NT2/D1 (cell line): ENCODE measurements at regions not wholly inside any gene's neighbourhood (a gene's known extent, or its start where the extent isn't known, plus 50 kb on each side); places are given as distances from the start of the nearest gene placed in this dataset.

Source experiments
- DNase-seq: peaks from one replicate; pipeline ENCODE4 v3.0.0-alpha.2; 2011; ENCODE audit warnings: low read depth, low spot score
- H3K27me3 ChIP-seq: 2 replicates; pipeline ENCODE4 v1.6.0; 2011; ENCODE audit warnings: mild to moderate bottlenecking; ENCODE audit not compliant: insufficient read length, insufficient read depth
- H3K36me3 ChIP-seq: 2 replicates; pipeline ENCODE4 v1.6.1; 2011; ENCODE audit warnings: mild to moderate bottlenecking, low read length, mixed read lengths; ENCODE audit not compliant: insufficient read depth, insufficient read length
- H3K4me1 ChIP-seq: 2 replicates; pipeline ENCODE4 v1.5.1; 2011; ENCODE audit not compliant: insufficient read depth, insufficient read length
- H3K4me3 ChIP-seq: 2 replicates; pipeline ENCODE4 v1.5.1; 2011; ENCODE audit warnings: low read depth; ENCODE audit not compliant: insufficient read length
- H3K9ac ChIP-seq: 2 replicates; pipeline ENCODE4 v1.6.0; 2011; ENCODE audit warnings: low read depth; ENCODE audit not compliant: insufficient read length
- H3K9me3 ChIP-seq: 2 replicates; pipeline ENCODE4 v1.5.1; 2011; ENCODE audit warnings: mild to moderate bottlenecking, low read length; ENCODE audit not compliant: insufficient read depth
- SUZ12 ChIP-seq: IDR thresholded peaks from 2 replicates; pipeline ENCODE4 v1.6.1; 2011; ENCODE audit not compliant: insufficient read length, insufficient read depth; ENCODE audit errors: extremely low read depth
- YY1 ChIP-seq: IDR thresholded peaks from 2 replicates; pipeline ENCODE4 v1.6.1; 2011; ENCODE audit not compliant: insufficient read length, insufficient read depth
- ZNF274 ChIP-seq: IDR thresholded peaks from 2 replicates; pipeline ENCODE4 v1.6.1; 2011; ENCODE audit warnings: mild to moderate bottlenecking, low read depth, low read length

- DNase-seq: no peak
- Histone ChIP-seq H3K4me3 (no peak overlapping the region), H3K36me3 (no peaks in the 10 kb centered on the region), H3K9ac (no peak overlapping the region), H3K9me3 (no peaks in the 10 kb centered on the region; the same call in 1 of the 2 replicates), H3K4me1 (no peaks in the 10 kb centered on the region), H3K27me3 (no peaks in the 10 kb centered on the region)
- TF ChIP-seq SUZ12 (no peak), ZNF274 (no peak), YY1 (no peak)
These were observed 260.5 kb downstream of the PTBP2 start for GRCh38 chr1:96982118-96982517.

GRCh38 chr1:96983866-96984265 lies 262.3 kb downstream of the PTBP2 start:
- H3K9me3 ChIP-seq: no peaks in the 10 kb centered on the region; the same call in 1 of the 2 replicates
- no peak for DNase-seq
- no peak overlapping the region for H3K9ac ChIP-seq
- TF ChIP-seq YY1 (no peak), ZNF274 (no peak), SUZ12 (no peak)
- no peaks in the 10 kb centered on the region for H3K27me3 ChIP-seq
- H3K36me3 ChIP-seq: no peaks in the 10 kb centered on the region
- no peaks in the 10 kb centered on the region for H3K4me1 ChIP-seq
- H3K4me3 ChIP-seq: no peak overlapping the region

GRCh38 chr1:96987186-96987703 lies 265.7 kb downstream of the PTBP2 start:
- Histone ChIP-seq H3K27me3 (no peaks in the 10 kb centered on the region), H3K36me3 (no peaks in the 10 kb centered on the region)
- TF ChIP-seq SUZ12 (no peak), YY1 (no peak)

GRCh38 chr1:96989302-96989701 lies 267.7 kb downstream of the PTBP2 start:
- TF ChIP-seq YY1 (no peak), SUZ12 (no peak), ZNF274 (no peak)
- Histone ChIP-seq H3K4me3 (no peak overlapping the region), H3K9ac (no peak overlapping the region), H3K27me3 (no peaks in the 10 kb centered on the region), H3K4me1 (no peaks in the 10 kb centered on the region), H3K36me3 (no peaks in the 10 kb centered on the region), H3K9me3 (no peaks in the 10 kb centered on the region; the same call in 1 of the 2 replicates)
- no peak for DNase-seq

More at GRCh38 chr1:96987186-96987703, 265.7 kb downstream of the PTBP2 start:
- H3K4me1 ChIP-seq: no peaks in the 10 kb centered on the region
- DNase-seq: no peak
- H3K9ac ChIP-seq: no peak overlapping the region
- no peak overlapping the region for H3K4me3 ChIP-seq
- H3K9me3 ChIP-seq: no peaks in the 10 kb centered on the region; the same call in 1 of the 2 replicates

- H3K4me1 ChIP-seq: no peaks in the 10 kb centered on the region
- TF ChIP-seq SUZ12 (no peak), ZNF274 (no peak), YY1 (no peak)
These were observed 268.6 kb downstream of the PTBP2 start for GRCh38 chr1:96990136-96990535.

GRCh38 chr1:96991261-96991660 lies 269.7 kb downstream of the PTBP2 start:
- no peaks in the 10 kb centered on the region for H3K27me3 ChIP-seq
- H3K9ac ChIP-seq: no peak overlapping the region
- no peak for DNase-seq
- H3K4me3 ChIP-seq: no peak overlapping the region
- TF ChIP-seq YY1: no peak
- no peaks in the 10 kb centered on the region; the same call in 1 of the 2 replicates for H3K9me3 ChIP-seq
- H3K4me1 ChIP-seq: no peaks in the 10 kb centered on the region
- no peaks in the 10 kb centered on the region for H3K36me3 ChIP-seq

More at GRCh38 chr1:96990136-96990535, 268.6 kb downstream of the PTBP2 start:
- no peaks in the 10 kb centered on the region for H3K36me3 ChIP-seq
- H3K27me3 ChIP-seq: no peaks in the 10 kb centered on the region
- H3K9me3 ChIP-seq: no peaks in the 10 kb centered on the region; the same call in 1 of the 2 replicates
- no peak for DNase-seq
- no peak overlapping the region for H3K9ac ChIP-seq
- no peak overlapping the region for H3K4me3 ChIP-seq

- Histone ChIP-seq H3K9me3 (no peaks in the 10 kb centered on the region), H3K4me1 (no peaks in the 10 kb centered on the region), H3K27me3 (no peaks in the 10 kb centered on the region), H3K4me3 (no peak overlapping the region), H3K9ac (no peak overlapping the region), H3K36me3 (no peaks in the 10 kb centered on the region)
- TF ChIP-seq SUZ12 (no peak), ZNF274 (no peak), YY1 (no peak)
- DNase-seq: no peak
These were observed 271.3 kb downstream of the PTBP2 start for GRCh38 chr1:96992871-96993270.
